Mucosa of descending colon (tissue), 3 donors: ENCODE measurements at regions not wholly inside any gene's neighbourhood (a gene's known extent, or its start where the extent isn't known, plus 50 kb on each side); places are given as distances from the start of the nearest gene placed in this dataset.

Experiments
- ATAC-seq: fragments of 200-7000 bp; cut with Tn5 transposase; one replicate; pipeline ENCODE4 v1.9.1; 2020; ENCODE audit warnings: mild to moderate bottlenecking, moderate library complexity
- DNase-seq, 3 donors: peaks; one replicate each; pipeline ENCODE4 v3.0.0-alpha.2; 2020
- H3K36me3 ChIP-seq: fragments of 200-600 bp; one replicate; pipeline ENCODE4 v1.8.0; 2021; ENCODE audit warnings: low read depth, mild to moderate bottlenecking
- H3K4me1 ChIP-seq: fragments of 200-600 bp; one replicate; pipeline ENCODE4 v1.8.0; 2021; ENCODE audit warnings: low read depth, mild to moderate bottlenecking
- H3K4me3 ChIP-seq: fragments of 200-600 bp; one replicate; pipeline ENCODE4 v1.8.0; 2021; ENCODE audit warnings: mild to moderate bottlenecking
- H3K9me3 ChIP-seq: fragments of 200-600 bp; one replicate; pipeline ENCODE4 v1.8.0; 2021; ENCODE audit warnings: mild to moderate bottlenecking
- intact Hi-C, 2 donors: fragments of 100-400 bp; cut with DNase I in 1 of 2; cut with micrococcal nuclease in 1 of 2; formaldehyde crosslinking; loops; one replicate each; pipeline versions ENCODE4 v1.11.0 to v1.11.1; 2022; cut with DNase I, micrococcal nuclease
- TF ChIP-seq, protein P1 (sequence below): fragments of 200-600 bp; IDR thresholded peaks from one replicate; pipeline ENCODE4 v1.8.0; 2022; ENCODE audit warnings: antibody characterized with exemption, mild to moderate bottlenecking
- donor health status: DM: no; HTN: no; CAD: no; lungs with moderate emphysema.
- donor health status: DM: no; HTN: no; CAD: no.
- donor health status: DM: no; HTN: yes; CAD: no.

DNA sequence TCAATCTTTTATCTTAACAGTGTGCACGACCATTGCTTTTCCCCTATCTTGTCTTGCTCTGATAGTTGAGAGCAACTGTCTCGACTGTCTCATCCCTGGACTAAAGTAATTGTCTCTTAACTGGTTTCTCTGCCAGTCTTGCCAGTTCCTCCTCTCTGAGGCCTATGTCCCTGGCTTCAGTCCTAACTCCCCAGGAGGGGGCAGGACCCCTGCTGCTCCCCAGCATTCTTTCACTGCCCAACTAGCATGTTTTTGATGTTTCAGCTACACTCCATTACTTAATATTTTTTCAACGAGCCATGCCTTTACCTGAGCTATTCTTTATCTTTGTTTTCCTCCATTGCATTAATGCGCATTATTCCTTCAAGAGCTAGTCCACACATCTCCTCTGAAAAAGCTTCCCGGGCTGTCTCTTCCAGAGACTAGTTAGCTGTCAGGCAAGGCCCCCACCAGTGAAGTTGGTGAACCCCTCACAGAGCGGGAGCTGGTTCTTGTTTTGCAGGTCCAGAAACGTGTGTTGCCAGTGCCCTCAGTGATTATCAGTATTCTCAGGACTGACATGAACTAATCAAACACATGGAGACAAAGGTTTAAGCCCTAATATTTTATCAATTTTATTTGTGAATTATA lies 291.7 kb upstream of the KCNN2 start:
- no peak for ATAC-seq
- no peak for DNase-seq
- H3K36me3 ChIP-seq = no peaks in the 10 kb centered on the region
- intact Hi-C loops = no loop called here
- no peaks in the 10 kb centered on the region for H3K4me1 ChIP-seq
- H3K4me3 ChIP-seq = no peak overlapping the region
- TF ChIP-seq, protein P1, sequence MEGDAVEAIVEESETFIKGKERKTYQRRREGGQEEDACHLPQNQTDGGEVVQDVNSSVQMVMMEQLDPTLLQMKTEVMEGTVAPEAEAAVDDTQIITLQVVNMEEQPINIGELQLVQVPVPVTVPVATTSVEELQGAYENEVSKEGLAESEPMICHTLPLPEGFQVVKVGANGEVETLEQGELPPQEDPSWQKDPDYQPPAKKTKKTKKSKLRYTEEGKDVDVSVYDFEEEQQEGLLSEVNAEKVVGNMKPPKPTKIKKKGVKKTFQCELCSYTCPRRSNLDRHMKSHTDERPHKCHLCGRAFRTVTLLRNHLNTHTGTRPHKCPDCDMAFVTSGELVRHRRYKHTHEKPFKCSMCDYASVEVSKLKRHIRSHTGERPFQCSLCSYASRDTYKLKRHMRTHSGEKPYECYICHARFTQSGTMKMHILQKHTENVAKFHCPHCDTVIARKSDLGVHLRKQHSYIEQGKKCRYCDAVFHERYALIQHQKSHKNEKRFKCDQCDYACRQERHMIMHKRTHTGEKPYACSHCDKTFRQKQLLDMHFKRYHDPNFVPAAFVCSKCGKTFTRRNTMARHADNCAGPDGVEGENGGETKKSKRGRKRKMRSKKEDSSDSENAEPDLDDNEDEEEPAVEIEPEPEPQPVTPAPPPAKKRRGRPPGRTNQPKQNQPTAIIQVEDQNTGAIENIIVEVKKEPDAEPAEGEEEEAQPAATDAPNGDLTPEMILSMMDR = no peak
- no peaks in the 10 kb centered on the region for H3K9me3 ChIP-seq

DNA sequence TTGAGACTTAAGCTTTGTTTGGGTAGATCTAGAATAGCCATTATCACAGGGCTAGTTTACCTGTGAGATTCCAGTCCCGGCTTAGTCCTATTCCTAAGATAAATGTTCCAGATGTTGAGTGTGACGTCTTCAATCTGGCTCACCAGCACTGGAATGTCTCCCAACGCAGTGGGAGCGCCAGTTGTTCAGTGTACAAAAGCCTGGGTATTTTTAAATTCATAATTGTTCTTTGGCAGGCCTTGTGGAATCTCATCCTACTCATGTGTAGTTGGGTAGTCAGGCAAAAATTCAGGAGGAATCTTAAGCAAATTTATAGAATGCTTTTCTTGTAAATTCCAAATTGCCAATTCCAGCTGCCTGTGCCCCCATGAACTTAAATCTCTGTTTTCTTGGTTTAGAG lies 272.6 kb upstream of the KCNN2 start:
- intact Hi-C loops = no loop called here
- ATAC-seq (no peak), DNase-seq (no peak)
- Histone ChIP-seq H3K4me1 (no peaks in the 10 kb centered on the region), H3K4me3 (no peak overlapping the region), H3K9me3 (peaks cover 5% of the 10 kb centered on the region), H3K36me3 (no peaks in the 10 kb centered on the region)
- TF ChIP-seq, protein P1 = no peak

DNA sequence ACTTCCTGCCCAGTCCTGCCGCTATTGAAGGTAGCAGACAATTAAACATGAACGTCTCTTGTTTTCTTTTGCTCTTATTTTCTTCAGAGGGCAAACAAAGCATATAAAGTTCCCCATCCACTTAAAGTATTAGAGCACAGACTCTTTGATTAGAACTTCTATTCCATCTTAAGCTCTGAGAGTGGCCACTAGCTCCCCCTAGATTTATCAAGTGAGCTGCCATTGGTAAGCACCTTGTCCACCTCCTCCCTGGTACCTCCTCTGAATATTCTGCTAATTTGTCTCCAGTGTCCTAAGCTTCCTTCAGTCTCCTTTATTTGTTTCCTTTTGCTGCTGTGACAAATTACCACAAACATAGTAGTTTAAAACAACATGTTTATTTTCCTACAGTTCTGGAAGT lies 264.3 kb upstream of the KCNN2 start:
- H3K9me3 ChIP-seq = peaks cover under 1% of the 10 kb centered on the region
- no peak for ATAC-seq
- no peak overlapping the region for H3K4me3 ChIP-seq
- no peaks in the 10 kb centered on the region for H3K36me3 ChIP-seq
- intact Hi-C loops = no loop called here
- H3K4me1 ChIP-seq = no peaks in the 10 kb centered on the region
- DNase-seq = no peak
- TF ChIP-seq, protein P1 = no peak

DNA sequence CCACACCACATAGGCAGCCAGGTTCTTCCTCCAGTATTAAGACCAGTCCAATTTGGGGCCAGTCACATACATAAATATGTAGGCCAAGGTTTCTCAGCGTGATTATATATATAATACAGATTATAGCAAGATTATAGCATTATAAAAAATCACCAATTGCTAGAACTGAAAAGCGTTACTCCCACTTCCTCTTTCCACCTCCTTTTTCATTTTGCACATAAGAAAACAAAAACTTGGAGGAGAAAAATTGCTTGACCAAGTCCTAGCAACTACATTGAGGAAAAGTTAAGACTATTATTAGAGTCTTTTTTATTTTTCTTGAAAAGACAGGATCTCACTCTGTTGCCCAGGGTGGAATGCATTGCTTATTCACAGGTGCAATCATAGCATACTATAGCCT lies 262.7 kb upstream of the KCNN2 start:
- intact Hi-C loops = no loop called here
- Histone ChIP-seq H3K9me3 (no peaks in the 10 kb centered on the region), H3K36me3 (no peaks in the 10 kb centered on the region), H3K4me3 (no peak overlapping the region), H3K4me1 (no peaks in the 10 kb centered on the region)
- DNase-seq (no peak), ATAC-seq (no peak)
- TF ChIP-seq, protein P1 = no peak

DNA sequence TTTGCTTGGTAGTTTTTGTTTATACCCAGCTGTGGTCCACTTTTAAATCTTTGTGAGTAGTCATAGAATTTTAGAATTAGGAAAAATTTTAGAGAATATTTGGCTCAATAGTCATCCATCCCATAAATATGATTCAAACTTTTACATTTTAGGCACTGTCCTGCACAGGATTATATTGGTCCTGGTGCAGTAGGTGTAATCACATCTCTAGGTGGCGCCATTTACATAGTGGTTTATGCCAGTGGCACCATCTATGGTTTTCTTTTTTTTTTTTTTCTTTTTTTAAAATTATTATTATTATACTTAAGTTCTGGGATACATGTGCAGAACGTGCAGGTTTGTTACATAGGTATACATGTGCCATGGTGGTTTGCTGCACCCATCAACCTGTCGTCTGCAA lies 260.7 kb upstream of the KCNN2 start:
- no peak for ATAC-seq
- H3K36me3 ChIP-seq = no peaks in the 10 kb centered on the region
- no peak overlapping the region for H3K4me3 ChIP-seq
- DNase-seq = peak in 1 of 3 donors; percentile 62
- no peaks in the 10 kb centered on the region for H3K4me1 ChIP-seq
- TF ChIP-seq, protein P1 = peak; percentile 8
- H3K9me3 ChIP-seq = no peaks in the 10 kb centered on the region
- intact Hi-C loops = loop anchor here in 1 of 2 donors (10.0 kb wide), 1 partner anchor 344 kb away; no protein-coding TSS in a partner anchor

DNA sequence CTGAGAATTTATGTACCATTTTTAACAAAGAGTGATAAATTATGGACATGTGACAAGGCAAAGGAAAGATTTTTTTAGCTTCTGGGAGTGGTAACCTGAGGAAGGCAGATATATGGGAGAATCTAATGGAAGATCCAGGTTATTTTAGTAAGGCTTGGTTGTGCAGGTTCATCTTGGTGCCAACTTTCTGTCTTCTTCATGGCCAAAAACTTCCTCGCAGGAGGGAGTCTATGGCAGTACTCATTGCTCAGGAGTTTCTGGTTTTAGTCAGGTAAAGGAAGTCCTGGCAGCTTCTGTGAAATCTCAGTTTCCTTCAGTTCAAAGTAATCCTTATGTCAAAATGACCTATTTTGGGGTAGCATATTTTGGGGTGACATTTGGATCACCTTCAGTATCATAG lies 248.3 kb upstream of the KCNN2 start:
- intact Hi-C loops = no loop called here
- H3K4me1 ChIP-seq = no peaks in the 10 kb centered on the region
- ATAC-seq (no peak), DNase-seq (no peak)
- no peaks in the 10 kb centered on the region for H3K9me3 ChIP-seq
- no peak overlapping the region for H3K4me3 ChIP-seq
- H3K36me3 ChIP-seq = no peaks in the 10 kb centered on the region
- TF ChIP-seq, protein P1 = no peak
